HUES6 (cell line): ENCODE measurements at regions not wholly inside any gene's neighbourhood (a gene's known extent, or its start where the extent isn't known, plus 50 kb on each side); places are given as distances from the start of the nearest gene placed in this dataset.

Experiments
- H3K27ac ChIP-seq: 2 replicates; pipeline ENCODE4 v1.7.0; 2013; ENCODE audit warnings: low read depth, mild to moderate bottlenecking, low read length, inconsistent platforms
- H3K27me3 ChIP-seq: 2 replicates; pipeline ENCODE4 v1.6.1; 2013; ENCODE audit warnings: low read length; ENCODE audit not compliant: control insufficient read depth, insufficient read depth
- H3K36me3 ChIP-seq: 2 replicates; pipeline ENCODE4 v1.6.1; 2013; ENCODE audit warnings: low read length; ENCODE audit not compliant: control insufficient read depth, insufficient read depth
- H3K4me1 ChIP-seq: 2 replicates; pipeline ENCODE4 v1.6.1; 2013; ENCODE audit warnings: low read length; ENCODE audit not compliant: control insufficient read depth, insufficient read depth
- H3K4me3 ChIP-seq: 2 replicates; pipeline ENCODE4 v1.5.1; 2013; ENCODE audit warnings: low read depth, low read length
- H3K9ac ChIP-seq: one replicate; pipeline ENCODE4 v1.6.1; 2013; ENCODE audit warnings: mild to moderate bottlenecking, low read length
- H3K9me3 ChIP-seq: 2 replicates; pipeline ENCODE4 v1.6.1; 2013; ENCODE audit warnings: low read depth, low read length; ENCODE audit not compliant: control insufficient read depth, insufficient read depth

GRCh38 chr2:208935531-208935930 lies 488.3 kb upstream of the MAP2 start:
- Histone ChIP-seq H3K4me1 (no peaks in the 10 kb centered on the region), H3K9ac (no peak overlapping the region), H3K27ac (no peak overlapping the region), H3K4me3 (no peak overlapping the region), H3K27me3 (no peaks in the 10 kb centered on the region), H3K36me3 (no peaks in the 10 kb centered on the region), H3K9me3 (no peaks in the 10 kb centered on the region)

- no peak overlapping the region for H3K9ac ChIP-seq
- no peak overlapping the region for H3K4me3 ChIP-seq
- H3K4me1 ChIP-seq, result no peaks in the 10 kb centered on the region
- H3K27me3 ChIP-seq, result no peaks in the 10 kb centered on the region
- H3K9me3 ChIP-seq, result no peaks in the 10 kb centered on the region
- no peak overlapping the region for H3K27ac ChIP-seq
- H3K36me3 ChIP-seq, result no peaks in the 10 kb centered on the region
These were observed 486.3 kb upstream of the MAP2 start for GRCh38 chr2:208937521-208937920.

GRCh38 chr2:208939852-208940251 lies 484.0 kb upstream of the MAP2 start:
- Histone ChIP-seq H3K4me3 (no peak overlapping the region), H3K27me3 (no peaks in the 10 kb centered on the region), H3K4me1 (no peaks in the 10 kb centered on the region), H3K9me3 (no peaks in the 10 kb centered on the region), H3K9ac (no peak overlapping the region), H3K36me3 (no peaks in the 10 kb centered on the region), H3K27ac (no peak overlapping the region)

GRCh38 chr2:208945719-208946256 lies 478.1 kb upstream of the MAP2 start:
- Histone ChIP-seq H3K9ac (no peak overlapping the region), H3K4me3 (no peak overlapping the region), H3K4me1 (no peaks in the 10 kb centered on the region), H3K9me3 (no peaks in the 10 kb centered on the region), H3K27me3 (no peaks in the 10 kb centered on the region), H3K36me3 (no peaks in the 10 kb centered on the region), H3K27ac (no peak overlapping the region)

- Histone ChIP-seq H3K27me3 (no peaks in the 10 kb centered on the region), H3K36me3 (no peaks in the 10 kb centered on the region), H3K9me3 (peaks cover 2% of the 10 kb centered on the region; the same call in 1 of the 2 replicates), H3K4me1 (no peaks in the 10 kb centered on the region), H3K9ac (no peak overlapping the region), H3K4me3 (no peak overlapping the region), H3K27ac (no peak overlapping the region)
These were observed 475.8 kb upstream of the MAP2 start for GRCh38 chr2:208948073-208948472.

- Histone ChIP-seq H3K27me3 (no peaks in the 10 kb centered on the region), H3K4me1 (no peaks in the 10 kb centered on the region), H3K9ac (no peak overlapping the region), H3K36me3 (no peaks in the 10 kb centered on the region), H3K9me3 (peaks cover 16% of the 10 kb centered on the region), H3K4me3 (no peak overlapping the region), H3K27ac (no peak overlapping the region)
These were observed 453.8 kb upstream of the MAP2 start for GRCh38 chr2:208970070-208970469.

GRCh38 chr2:208977582-208977981 lies 446.3 kb upstream of the MAP2 start:
- no peaks in the 10 kb centered on the region for H3K27me3 ChIP-seq
- H3K4me3 ChIP-seq, result no peak overlapping the region
- no peaks in the 10 kb centered on the region for H3K36me3 ChIP-seq
- no peaks in the 10 kb centered on the region for H3K4me1 ChIP-seq
- H3K9me3 ChIP-seq, result no peaks in the 10 kb centered on the region
- no peak overlapping the region for H3K27ac ChIP-seq
- no peak overlapping the region for H3K9ac ChIP-seq

- Histone ChIP-seq H3K4me3 (no peak overlapping the region), H3K36me3 (no peaks in the 10 kb centered on the region)
These were observed 444.9 kb upstream of the MAP2 start for GRCh38 chr2:208978946-208979345.

GRCh38 chr2:208980321-208980720 lies 443.5 kb upstream of the MAP2 start:
- Histone ChIP-seq H3K4me1 (no peaks in the 10 kb centered on the region), H3K27me3 (no peaks in the 10 kb centered on the region), H3K36me3 (no peaks in the 10 kb centered on the region), H3K27ac (no peak overlapping the region), H3K9me3 (no peaks in the 10 kb centered on the region), H3K9ac (no peak overlapping the region), H3K4me3 (no peak overlapping the region)

More at GRCh38 chr2:208978946-208979345, 444.9 kb upstream of the MAP2 start:
- Histone ChIP-seq H3K4me1 (no peaks in the 10 kb centered on the region), H3K9ac (no peak overlapping the region), H3K27ac (no peak overlapping the region), H3K9me3 (no peaks in the 10 kb centered on the region), H3K27me3 (no peaks in the 10 kb centered on the region)

- Histone ChIP-seq H3K36me3 (no peaks in the 10 kb centered on the region), H3K27ac (no peak overlapping the region), H3K9me3 (no peaks in the 10 kb centered on the region), H3K9ac (no peak overlapping the region), H3K4me3 (no peak overlapping the region), H3K4me1 (no peaks in the 10 kb centered on the region), H3K27me3 (no peaks in the 10 kb centered on the region)
These were observed 441.0 kb upstream of the MAP2 start for GRCh38 chr2:208982831-208983230.

- H3K27me3 ChIP-seq, result no peaks in the 10 kb centered on the region
- no peak overlapping the region for H3K27ac ChIP-seq
- H3K9me3 ChIP-seq, result no peaks in the 10 kb centered on the region
- no peak overlapping the region for H3K9ac ChIP-seq
- H3K36me3 ChIP-seq, result no peaks in the 10 kb centered on the region
- H3K4me3 ChIP-seq, result no peak overlapping the region
- no peaks in the 10 kb centered on the region for H3K4me1 ChIP-seq
These were observed 440.4 kb upstream of the MAP2 start for GRCh38 chr2:208983486-208983885.
